GM12891 (cell line): ENCODE measurements at regions not wholly inside any gene's neighbourhood (a gene's known extent, or its start where the extent isn't known, plus 50 kb on each side); places are given as distances from the start of the nearest gene placed in this dataset.
"Not testable (repeated sequence)": the region's sequence is repeated elsewhere in the genome, so short reads cannot be mapped to it uniquely, and the experiment has no call there.

Source experiments
- POLR2A ChIP-seq: IDR thresholded peaks from 2 replicates; pipeline ENCODE4 v1.6.1; 2011; ENCODE audit warnings: low read depth, low read length, control low read depth
- POLR2AphosphoS5 ChIP-seq: IDR thresholded peaks from 2 replicates; pipeline ENCODE4 v1.6.1; 2011; ENCODE audit warnings: low read depth, low read length, control low read depth
- POU2F2 ChIP-seq: IDR thresholded peaks from 2 replicates; pipeline ENCODE4 v1.6.1; 2011; ENCODE audit warnings: low read depth, mild to moderate bottlenecking, control low read depth, low read length, moderate library complexity
- SPI1 ChIP-seq: IDR thresholded peaks from 2 replicates; pipeline ENCODE4 v1.6.1; 2011; ENCODE audit warnings: low read depth, low read length, control low read depth
- TAF1 ChIP-seq: IDR thresholded peaks from 2 replicates; pipeline ENCODE4 v1.6.1; 2011; ENCODE audit warnings: low read depth, low read length, control low read depth

- not testable (repeated sequence) for TF ChIP-seq TAF1, POLR2A, SPI1, POLR2AphosphoS5, POU2F2
Observed at GRCh38 chr15:34495707-34496106, 58.1 kb upstream of the GOLGA8A start.
